ENCODE measurements at regions not wholly inside any gene's neighbourhood (a gene's known extent, or its start where the extent isn't known, plus 50 kb on each side); places are given as distances from the start of the nearest gene placed in this dataset.
A peak's percentile ranks its signal among the peaks of the same experiment; 100 is the strongest.

- no peak for DNase-seq
- Histone ChIP-seq H3K9me2 (no peaks in the 10 kb centered on the region), H4K20me1 (ENCODE audit: insufficient read depth) (no peaks in the 10 kb centered on the region), H3K27me3 (ENCODE audit: insufficient read depth) (no peaks in the 10 kb centered on the region), H3K36me3 (replicated peaks in 1 of 2; ENCODE audit: control insufficient read depth in 1 of 2, insufficient read depth in 2 of 2, low read length in 1 of 2) (no peaks in the 10 kb centered on the region), H3K4me2 (peak overlapping the region; percentile 62), H3K9ac (peak overlapping the region; percentile 10; the same call in 1 of the 2 replicates), H3K79me2 (ENCODE audit: insufficient read depth) (no peaks in the 10 kb centered on the region), H3K9me3 (no peaks in the 10 kb centered on the region), H3F3A (replicated peaks; ENCODE audit: insufficient read depth) (peaks cover 32% of the 10 kb centered on the region), H3K4me1 (ENCODE audit: control insufficient read depth in 1 of 2, insufficient read depth in 2 of 2, low read depth in 1 of 2, low read length in 1 of 2) (peaks cover 0 to 47% of the 10 kb centered on the region in 2 experiments; a peak in 3 of 4 replicates), H2AFZ (ENCODE audit: low read depth) (no peak overlapping the region), H3K4me3 (ENCODE audit: low read depth in 2 of 2, low read length in 1 of 2) (no peak overlapping the region), H3K27ac (ENCODE audit: low read depth in 2 of 2, low read length in 1 of 2) (peak overlapping the region; percentile 70 to 92; a peak in 3 of 4 replicates)
- 30% methylated on average over 4 of the region's 4 CpGs for WGBS (ENCODE audit: low lambda C conversion rate)
- POLR2A ChIA-PET, result no interaction called here
- CTCF ChIA-PET, result no interaction called here
- no peak for TF ChIP-seq USF1 (IDR thresholded peaks at IDR 0.05; ENCODE audit: borderline replicate concordance, low read depth)
- no peak for TF ChIP-seq SMC3 (IDR thresholded peaks at IDR 0.05; ENCODE audit: low read depth, low read length)
- no peak for TF ChIP-seq YY1 (IDR thresholded peaks at IDR 0.05; ENCODE audit: low read depth)
- peak; percentile 97 for TF ChIP-seq JUND (IDR thresholded peaks at IDR 0.05)
- no peak for TF ChIP-seq NRF1 (IDR thresholded peaks at IDR 0.05; ENCODE audit: low read depth, low read length)
- TF ChIP-seq EP300 (IDR thresholded peaks at IDR 0.05; ENCODE audit: borderline replicate concordance in 1 of 2, low read depth in 1 of 2, low read length in 1 of 2), result peak; percentile 71 to 99
- peak; percentile 73; the same call in 1 of the 2 replicates for TF ChIP-seq ZBTB33 (IDR thresholded peaks at IDR 0.05; ENCODE audit: borderline replicate concordance, low read depth)
- peak; percentile 95 for TF ChIP-seq FOXM1 (IDR thresholded peaks at IDR 0.05; ENCODE audit: low read depth)
- no peak for TF ChIP-seq USF2 (IDR thresholded peaks at IDR 0.05; ENCODE audit: borderline replicate concordance, low read depth, low read length)
- no peak for TF ChIP-seq RCOR1 (IDR thresholded peaks at IDR 0.05; ENCODE audit: low read length)
- no peak for TF ChIP-seq GATA2 (CRISPR knock-in tag; IDR thresholded peaks at IDR 0.05)
- TF ChIP-seq PBX3 (IDR thresholded peaks at IDR 0.05), result peak; percentile 87
- TF ChIP-seq POLR2AphosphoS5 (IDR thresholded peaks at IDR 0.05; ENCODE audit: low read depth, low read length), result peak; percentile 75; the same call in 1 of the 2 replicates
- no peak for TF ChIP-seq MXI1 (IDR thresholded peaks at IDR 0.05; ENCODE audit: low read depth, low read length)
- no peak for TF ChIP-seq IRF3 (IDR thresholded peaks at IDR 0.05; ENCODE audit: low read depth, low read length)
- peak; percentile 42; the same call in 1 of the 2 replicates for TF ChIP-seq MEF2A (IDR thresholded peaks at IDR 0.05; ENCODE audit: borderline replicate concordance, low read depth)
- TF ChIP-seq RXRA (IDR thresholded peaks at IDR 0.05; ENCODE audit: borderline replicate concordance, low read depth), result peak; percentile 91; the same call in 1 of the 2 replicates
- TF ChIP-seq CTCF (IDR thresholded peaks at IDR 0.05), result no peak
- TF ChIP-seq RAD21 (IDR thresholded peaks at IDR 0.05; ENCODE audit: low read length), result no peak
- peak; percentile 98 for TF ChIP-seq TCF12 (IDR thresholded peaks at IDR 0.05)
- TF ChIP-seq RFX5 (IDR thresholded peaks at IDR 0.05; ENCODE audit: low read length), result no peak
- no peak for TF ChIP-seq SIN3A (IDR thresholded peaks at IDR 0.05; ENCODE audit: borderline replicate concordance, low read depth, low read length)
- TF ChIP-seq TEAD4 (IDR thresholded peaks at IDR 0.05; ENCODE audit: borderline replicate concordance, insufficient read depth), result peak; percentile 88
- no peak for TF ChIP-seq ELF1 (IDR thresholded peaks at IDR 0.05)
- TF ChIP-seq EZH2phosphoT487 (IDR thresholded peaks at IDR 0.05; ENCODE audit: borderline replicate concordance, low read depth), result no peak
- TF ChIP-seq TAF1 (IDR thresholded peaks at IDR 0.05; ENCODE audit: borderline replicate concordance, low read depth, low read length), result no peak
- no peak for TF ChIP-seq CHD2 (IDR thresholded peaks at IDR 0.05; ENCODE audit: low read length, partially characterized antibody)
These were observed 196.3 kb downstream of the JCAD start for GRCh38 chr10:29862923-29863614.

Data from SK-N-SH (cell line).